GM21528 (cell line): ENCODE measurements at regions not wholly inside any gene's neighbourhood (a gene's known extent, or its start where the extent isn't known, plus 50 kb on each side); places are given as distances from the start of the nearest gene placed in this dataset.

Experiments used
- ATAC-seq: cut with Tn5 transposase; IDR thresholded peaks from one replicate; pipeline ENCODE4 v1.9.1; 2021; ENCODE audit warnings: mild to moderate bottlenecking, moderate library complexity; ENCODE audit not compliant: unreplicated experiment, low FRiP score

GRCh38 chr5:2201011-2201410 lies 318.3 kb upstream of the IRX4 start:
- no peak for ATAC-seq

GRCh38 chr5:2200261-2200950 lies 317.7 kb upstream of the IRX4 start:
- no peak for ATAC-seq

DNA sequence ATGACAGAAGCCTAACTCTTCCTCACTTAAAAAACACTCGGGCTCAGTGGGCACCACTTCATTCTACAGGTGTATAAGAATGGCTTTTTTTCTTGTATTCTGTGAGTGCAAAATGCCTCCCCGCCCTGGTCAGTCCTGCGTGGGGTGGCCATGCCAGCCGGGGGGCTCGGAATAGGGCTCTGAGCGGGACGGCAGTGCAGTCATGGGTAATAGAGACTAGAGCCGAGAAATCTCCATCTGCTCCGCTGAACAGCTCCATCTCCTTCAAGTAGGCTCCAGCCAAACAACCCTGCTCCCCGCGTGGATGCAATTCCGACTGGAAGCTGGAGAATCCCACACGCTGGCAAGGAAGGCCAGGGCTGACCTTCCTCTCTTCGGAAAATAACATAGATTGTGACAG lies 317.0 kb upstream of the IRX4 start:
- no peak for ATAC-seq

DNA sequence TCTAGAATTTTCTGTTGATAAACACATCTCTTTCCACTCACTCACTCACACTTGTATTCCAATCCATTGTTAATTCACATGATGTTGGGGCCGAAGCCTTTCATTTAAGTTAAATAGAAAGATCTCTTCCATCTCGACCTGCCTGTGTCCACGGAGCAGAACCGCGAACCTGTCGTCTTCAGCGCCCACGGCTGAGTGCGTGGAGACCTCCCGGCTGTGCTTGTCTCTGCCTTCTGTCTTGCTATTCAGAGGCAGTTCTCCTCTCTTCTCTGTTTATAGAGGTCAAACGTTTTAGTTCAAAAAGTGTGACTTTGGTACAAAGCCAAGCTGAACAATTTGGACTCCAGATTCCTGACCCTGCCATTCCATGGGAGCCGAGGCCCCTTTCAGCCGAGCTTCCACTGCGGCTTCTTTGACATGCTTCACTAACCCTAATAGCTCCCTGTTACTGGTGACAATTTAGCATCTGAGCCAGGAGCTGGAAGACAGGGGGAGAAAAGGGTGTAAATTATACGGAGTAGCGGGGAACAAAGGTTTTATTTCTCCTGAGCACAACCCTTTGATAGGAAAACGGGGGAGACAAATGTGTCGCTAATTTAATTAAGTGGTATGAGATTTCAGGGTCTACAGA lies 314.4 kb upstream of the IRX4 start:
- ATAC-seq = no peak

DNA sequence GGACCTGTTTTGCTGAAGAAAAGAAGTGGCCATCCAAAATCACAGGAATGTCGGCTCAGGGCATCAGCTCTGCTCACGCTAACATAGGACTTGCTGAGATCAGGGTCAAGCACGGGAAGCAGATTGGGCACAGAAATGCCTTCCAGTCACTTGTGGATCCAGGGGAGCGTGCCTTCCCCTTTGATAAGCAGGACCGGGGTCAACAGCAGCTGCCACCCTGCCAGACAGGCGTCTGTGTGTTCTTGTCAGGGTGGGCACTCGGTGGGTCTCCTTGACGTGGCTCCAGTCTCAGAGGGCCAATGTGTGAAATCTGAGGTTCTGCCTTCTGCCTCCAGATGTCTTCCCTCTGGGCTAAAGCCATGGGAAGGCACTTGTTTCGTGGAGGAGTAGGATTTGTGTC lies 313.7 kb upstream of the IRX4 start:
- no peak for ATAC-seq

DNA sequence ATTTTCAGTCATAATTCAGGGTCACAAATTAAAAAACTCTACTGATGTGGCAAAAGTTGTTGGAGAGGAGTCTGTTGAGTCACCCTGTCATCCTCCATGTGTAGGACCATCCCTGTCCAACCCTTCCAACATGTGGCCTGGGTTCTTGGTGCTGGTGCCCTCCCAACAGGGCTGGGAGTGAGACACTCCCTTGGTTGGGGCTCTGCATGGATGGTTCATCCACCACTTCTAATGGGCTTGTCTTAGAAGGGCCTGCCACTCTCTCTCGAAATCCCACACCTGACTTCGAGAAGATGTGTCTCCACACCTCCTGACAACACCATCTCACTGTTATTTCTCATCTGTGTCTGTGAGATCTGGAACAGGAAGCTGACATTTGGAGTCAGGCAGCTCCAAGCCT lies 312.2 kb upstream of the IRX4 start:
- no peak for ATAC-seq

DNA sequence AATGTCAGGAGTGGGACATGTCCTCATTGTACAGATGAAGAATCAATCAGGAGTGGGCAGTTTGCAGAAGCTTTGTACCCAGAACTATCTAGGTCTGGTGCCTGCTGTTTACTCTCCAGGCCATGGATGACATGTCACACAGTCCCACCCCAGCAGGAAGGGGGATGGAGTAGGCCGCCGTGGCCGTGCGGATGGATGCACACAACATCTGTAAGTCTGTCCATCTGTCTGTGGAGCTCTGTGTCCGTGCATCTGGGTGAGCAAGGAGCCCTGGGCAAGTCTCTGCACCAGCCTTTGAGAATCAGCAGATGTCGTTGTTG lies 311.5 kb upstream of the IRX4 start:
- no peak for ATAC-seq

DNA sequence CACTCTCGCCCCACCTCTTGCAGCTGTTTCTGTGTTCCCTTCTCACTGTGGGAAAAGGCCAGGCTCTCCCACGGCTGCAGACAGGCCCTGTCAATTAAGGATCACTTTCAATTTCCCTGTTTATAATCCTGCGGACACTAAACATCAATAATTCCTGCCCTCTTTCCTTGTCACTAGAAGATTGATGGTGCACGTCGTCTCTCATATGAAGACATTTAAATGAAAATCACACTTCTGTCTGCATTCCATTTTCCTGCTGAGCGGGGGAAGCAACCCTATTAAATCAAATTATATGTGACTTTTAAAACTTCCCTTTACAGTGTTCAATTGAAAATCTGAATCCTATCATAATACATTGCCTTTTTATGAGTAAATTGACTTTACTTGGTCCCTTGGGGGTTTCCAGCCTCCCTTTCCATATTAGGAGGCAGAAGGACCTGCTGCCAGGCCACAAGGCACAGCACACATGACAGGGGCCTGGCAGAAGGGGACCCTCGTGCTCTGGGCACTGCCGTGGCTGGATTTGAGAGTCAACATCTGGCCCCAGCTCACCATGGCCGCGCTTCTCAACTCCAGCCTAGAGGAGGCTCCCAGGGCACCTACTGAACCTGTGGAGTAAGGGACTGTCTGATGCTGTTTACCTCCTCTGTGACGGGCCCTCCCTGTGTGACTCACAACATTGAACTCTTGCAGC lies 311.0 kb upstream of the IRX4 start:
- no peak for ATAC-seq

GRCh38 chr5:2193142-2193541 lies 310.4 kb upstream of the IRX4 start:
- ATAC-seq = no peak

- ATAC-seq = no peak
These were observed 309.8 kb upstream of the IRX4 start for GRCh38 chr5:2192496-2192895.

GRCh38 chr5:2191972-2192371 lies 309.2 kb upstream of the IRX4 start:
- ATAC-seq = no peak

- no peak for ATAC-seq
These were observed 307.8 kb upstream of the IRX4 start for GRCh38 chr5:2190549-2190948.

DNA sequence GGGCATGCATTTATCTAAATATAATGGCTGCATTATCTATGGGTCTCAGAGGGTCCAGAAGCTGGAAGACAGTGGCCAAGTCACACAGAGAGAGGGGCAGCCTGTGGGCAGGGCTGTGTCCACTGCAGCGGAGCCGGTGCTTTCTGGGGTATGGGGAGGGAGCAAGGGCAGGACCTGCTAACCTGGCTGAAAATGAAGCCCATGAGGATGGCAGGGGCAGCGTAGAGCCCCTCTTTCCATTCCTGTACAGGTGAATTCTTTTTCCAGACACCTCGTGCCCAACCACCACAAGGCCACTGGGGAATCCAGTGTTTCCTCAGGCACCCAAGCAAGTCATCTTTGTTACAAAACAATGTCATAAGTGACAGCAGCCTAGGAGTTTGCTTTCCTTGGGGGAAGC lies 305.9 kb upstream of the IRX4 start:
- no peak for ATAC-seq

- no peak for ATAC-seq
These were observed 305.4 kb upstream of the IRX4 start for GRCh38 chr5:2188137-2188536.

GRCh38 chr5:2187687-2188086 lies 305.0 kb upstream of the IRX4 start:
- no peak for ATAC-seq

DNA sequence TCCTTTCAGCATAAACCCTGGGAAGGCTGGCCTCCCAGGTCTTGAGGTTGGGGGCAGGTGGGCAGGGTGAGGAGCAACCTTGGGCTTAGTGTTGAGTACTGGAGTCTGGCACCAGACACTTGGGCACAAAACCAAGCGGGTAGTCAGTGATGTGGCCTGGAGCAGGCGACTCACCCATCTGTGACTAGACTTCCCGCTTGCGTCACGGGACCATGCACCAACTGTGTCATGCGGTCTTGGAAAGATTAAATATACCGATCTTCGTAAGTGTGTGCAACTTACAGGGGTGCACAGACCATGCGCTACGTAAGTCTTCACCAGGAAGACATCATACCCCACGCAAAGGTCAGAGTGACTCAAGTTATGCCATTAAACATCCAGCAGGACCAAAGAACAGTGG lies 304.4 kb upstream of the IRX4 start:
- ATAC-seq = no peak

GRCh38 chr5:2186472-2187015 lies 303.8 kb upstream of the IRX4 start:
- ATAC-seq = no peak

DNA sequence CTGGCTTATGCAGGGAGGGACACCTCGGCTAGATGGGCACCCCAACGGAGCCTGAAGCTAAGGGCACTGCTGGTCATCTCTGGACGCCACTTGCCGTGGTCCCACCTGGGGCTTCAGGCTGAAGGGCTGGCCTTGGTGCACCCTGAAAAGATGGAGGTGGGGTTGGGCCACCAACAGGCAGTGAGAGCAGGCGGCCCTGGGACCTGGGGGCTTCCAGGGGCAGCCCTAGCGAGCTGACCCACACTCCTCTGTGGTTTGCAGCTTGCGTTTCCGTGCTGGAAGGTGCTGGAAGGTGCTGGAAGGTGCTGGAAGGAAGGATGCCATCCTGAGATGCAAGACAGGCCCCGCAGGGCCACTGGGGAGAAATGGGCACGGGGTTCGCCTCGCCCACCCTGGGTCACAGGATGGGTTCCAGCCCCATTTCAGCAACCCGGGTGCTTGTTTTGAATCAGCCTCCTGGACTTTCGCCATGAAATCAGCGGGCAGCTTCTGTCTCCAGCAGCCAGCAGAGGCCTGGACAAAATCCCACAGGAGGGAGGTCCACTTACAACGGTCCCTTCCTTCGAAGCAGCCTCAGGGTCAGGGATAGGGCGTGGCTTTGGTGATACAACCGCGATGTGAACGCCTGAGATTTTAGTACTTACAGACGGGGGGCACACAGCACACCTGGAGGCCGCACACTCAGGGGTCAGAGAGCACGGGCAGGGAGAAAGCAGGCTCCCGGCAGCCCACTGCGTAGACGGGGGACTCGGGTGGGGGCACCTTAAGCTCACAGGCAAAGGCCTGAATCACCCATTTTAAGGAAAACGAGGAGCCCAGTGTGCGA lies 303.1 kb upstream of the IRX4 start:
- no peak for ATAC-seq

DNA sequence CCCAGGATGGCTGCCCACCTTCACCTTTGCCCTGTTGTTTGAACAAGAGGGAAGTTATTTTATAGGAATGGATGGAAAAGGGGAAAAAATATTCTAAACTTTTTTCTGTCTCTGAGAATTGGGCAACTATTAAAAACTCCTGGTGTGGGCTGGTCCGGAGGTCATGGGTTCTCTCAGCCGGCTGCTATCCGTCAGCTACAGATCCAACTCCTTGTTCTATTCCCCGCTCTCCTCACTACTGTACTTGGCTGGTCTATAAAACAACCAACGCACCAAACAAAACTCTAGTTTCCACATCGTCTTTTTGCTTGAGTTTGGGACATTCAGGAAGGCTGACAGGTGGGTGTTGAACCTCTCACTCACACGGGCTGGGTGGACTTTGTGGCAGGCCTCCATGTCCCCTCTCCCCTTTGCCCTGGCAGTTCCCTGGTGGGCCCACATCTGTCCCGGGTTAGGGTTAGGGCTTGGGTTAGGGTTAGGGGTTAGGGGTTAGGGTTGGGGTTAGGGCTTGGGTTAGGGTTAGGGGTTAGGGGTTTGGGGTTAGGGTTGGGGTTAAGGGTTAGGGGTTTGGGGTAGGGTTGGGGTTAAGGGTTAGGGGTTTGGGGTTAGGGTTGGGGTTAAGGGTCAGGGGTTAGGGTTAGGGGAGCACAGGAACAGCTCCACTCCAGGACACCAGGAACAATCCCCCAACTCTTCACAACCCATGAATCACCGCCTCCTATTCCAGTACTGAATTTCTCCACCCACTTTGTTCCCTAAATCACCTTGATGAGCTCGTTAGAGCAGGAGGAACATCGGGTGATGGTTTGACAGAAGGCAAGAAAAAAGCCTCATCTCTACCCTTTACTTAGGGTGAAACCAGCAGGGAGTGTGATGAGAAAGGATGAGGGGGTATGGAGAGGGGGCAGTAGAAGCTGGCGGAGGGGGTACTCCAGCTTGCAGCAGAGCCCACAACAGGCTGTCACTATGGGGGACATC lies 302.1 kb upstream of the IRX4 start:
- ATAC-seq = no peak

- ATAC-seq = no peak
These were observed 301.3 kb upstream of the IRX4 start for GRCh38 chr5:2184026-2184366.
